ENCODE measurements at regions not wholly inside any gene's neighbourhood (a gene's known extent, or its start where the extent isn't known, plus 50 kb on each side); places are given as distances from the start of the nearest gene placed in this dataset.

- no peak for DNase-seq (ENCODE audit: low spot score)
These were observed 55.6 kb downstream of the MRPL32 start for GRCh38 chr7:42987648-42988214.

DNA sequence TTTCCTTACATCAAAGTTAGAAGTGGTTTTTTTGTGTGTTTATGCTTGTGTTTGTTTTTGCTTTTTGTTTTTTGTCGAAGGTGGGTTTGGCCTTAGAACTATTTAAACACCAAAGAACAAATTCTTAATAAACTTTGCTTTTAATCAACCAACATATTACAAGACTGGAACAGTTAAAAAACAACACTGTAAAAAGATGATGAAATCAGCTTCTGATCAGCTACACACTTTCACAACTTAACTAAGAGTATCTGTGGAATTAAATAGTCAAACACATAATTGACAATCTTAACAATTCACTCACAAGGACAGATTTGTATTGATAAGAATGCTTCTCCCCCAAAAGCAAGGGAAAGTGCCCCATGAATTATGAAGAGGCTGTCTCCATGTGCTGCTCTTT lies 58.8 kb downstream of the MRPL32 start:
- no peak for DNase-seq (ENCODE audit: low spot score)

GRCh38 chr7:42991913-42992591 lies 59.9 kb downstream of the MRPL32 start:
- DNase-seq (ENCODE audit: low spot score): no peak

DNA sequence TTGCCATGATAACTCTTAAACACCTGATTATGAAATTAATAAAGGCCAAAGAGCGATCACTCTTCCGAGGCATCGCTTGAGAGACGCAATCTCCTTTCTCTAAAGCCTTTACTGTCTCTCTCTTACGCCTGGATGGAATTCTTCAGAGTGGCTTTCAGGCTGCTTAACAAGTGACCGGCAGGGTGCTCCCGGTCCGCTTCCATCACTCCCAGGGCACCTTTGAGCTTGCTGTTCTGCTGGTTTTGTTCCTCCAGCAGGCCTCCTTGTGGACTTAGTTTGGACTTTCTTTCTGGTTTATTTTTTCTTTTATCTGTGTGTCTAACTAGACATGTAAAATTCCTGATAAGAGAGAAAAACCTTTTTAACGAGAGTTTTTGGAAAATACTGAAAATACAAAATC lies 60.9 kb downstream of the MRPL32 start:
- DNase-seq (ENCODE audit: low spot score): peak; percentile 20

DNA sequence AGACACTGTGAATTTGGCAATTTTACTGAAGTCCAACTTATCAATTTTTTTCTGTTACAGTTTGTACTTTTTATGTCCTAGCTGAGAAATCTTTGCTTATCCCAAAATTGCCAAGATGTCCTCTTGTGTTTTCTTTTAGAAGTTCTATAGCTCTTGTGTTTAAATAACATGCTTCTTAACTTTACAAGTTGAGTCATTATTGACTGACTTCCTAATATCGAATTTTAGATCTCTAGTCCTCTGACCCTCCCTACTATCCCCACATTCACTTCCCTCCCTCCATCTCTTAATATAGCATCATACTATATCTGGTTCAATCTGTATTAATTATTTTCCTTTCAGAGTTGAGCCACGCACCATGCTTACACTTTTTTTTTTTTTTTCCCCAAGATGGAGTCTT lies 61.9 kb downstream of the MRPL32 start:
- DNase-seq (ENCODE audit: low spot score): no peak

- no peak for DNase-seq (ENCODE audit: low spot score)
These were observed 65.4 kb downstream of the MRPL32 start for GRCh38 chr7:42997611-42998010.

DNA sequence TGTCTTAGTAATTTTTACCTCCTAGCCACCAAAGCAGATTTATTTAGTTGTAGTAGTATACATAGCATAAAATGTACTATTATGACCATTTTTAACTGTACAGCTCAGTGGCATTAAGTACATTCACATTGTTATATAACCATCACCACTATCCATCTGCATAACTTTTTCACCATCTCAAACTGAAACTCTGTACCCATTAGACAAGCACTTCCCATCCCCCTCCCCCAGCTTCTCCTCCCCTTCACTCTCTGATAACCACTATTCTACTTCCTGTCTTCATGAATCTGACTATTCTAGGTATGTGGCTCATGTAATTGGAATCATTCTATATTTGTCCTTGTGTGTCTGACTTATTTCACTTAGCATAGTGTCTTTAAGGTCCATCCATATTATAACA lies 71.9 kb downstream of the MRPL32 start:
- DNase-seq (ENCODE audit: low spot score): no peak

DNA sequence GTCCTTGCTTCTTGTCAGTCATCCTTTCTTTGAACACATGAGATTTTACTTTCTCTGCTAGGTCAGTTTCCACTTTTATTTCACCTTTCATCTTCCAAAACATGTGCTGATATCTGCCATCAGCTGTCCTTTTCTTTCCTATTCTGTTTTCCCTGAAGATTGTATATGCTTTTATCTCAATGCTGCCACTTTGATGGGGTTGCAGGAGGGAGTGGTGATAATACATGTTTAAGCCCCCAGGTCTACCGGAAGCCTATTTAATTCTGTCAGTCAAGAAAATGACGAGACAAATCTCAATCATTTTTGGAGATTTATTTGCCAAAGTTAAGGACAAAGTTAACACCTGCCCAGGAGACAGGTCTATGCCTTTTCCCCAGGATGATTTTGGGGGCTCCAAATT lies 73.8 kb downstream of the MRPL32 start:
- no peak for DNase-seq (ENCODE audit: low spot score)

DNA sequence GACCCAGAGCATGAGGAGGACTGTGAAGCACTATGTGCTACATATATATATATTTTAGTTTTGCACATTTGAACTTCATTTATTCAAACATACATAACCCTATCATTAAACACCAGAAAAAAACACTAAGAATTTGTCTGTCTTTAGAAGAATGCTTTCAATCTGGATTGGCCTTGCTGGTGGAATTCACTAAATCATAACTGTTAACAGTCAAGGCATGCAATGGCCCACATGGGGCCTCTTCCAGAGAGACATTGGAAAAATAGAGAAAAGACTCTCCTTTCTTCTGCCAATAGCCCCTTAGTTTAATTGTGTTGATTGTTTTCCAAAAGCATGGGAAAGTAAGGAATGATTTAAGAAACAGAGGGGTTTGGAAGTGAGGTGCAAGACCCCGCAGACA lies 77.9 kb downstream of the MRPL32 start:
- DNase-seq (ENCODE audit: low spot score): no peak

DNA sequence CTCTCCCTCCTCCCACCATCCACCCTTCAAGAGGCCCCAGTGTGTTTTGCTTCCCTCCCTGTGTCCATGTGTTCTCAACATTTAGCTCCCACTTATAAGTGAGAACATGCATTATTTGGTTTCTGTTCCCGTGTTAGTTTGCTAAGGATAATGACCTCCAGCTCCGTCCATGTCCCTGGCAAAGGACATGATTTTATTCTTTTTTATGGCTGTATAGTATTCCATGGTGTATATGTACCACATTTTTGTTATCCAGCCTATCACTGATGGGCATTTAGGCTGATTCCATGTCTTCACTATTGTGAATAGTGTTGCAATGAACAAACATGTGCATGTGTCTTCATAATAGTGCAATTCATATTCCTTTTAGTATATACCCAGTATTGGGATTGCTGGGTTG lies 79.7 kb downstream of the MRPL32 start:
- no peak for DNase-seq (ENCODE audit: low spot score)

DNA sequence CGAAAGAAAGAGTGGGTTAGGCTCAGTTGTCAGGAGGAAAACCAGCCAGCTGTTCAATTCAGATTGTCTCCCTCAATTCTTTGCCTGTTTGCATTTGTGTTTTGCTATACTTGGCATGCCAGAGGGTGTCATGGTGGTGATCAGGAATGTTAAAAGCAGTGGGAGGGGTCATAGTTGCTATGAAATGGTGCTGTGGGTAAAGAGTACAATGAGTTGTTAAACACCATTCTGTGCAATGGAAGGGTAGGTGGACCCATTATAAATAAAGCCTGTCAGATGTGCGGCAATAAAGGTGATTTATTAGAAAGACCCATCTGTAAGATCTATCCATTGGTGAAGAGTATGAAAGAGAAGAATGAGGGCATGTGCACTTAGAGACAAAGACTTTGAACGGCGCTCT lies 82.2 kb downstream of the MRPL32 start:
- DNase-seq (ENCODE audit: low spot score): no peak

- DNase-seq (ENCODE audit: low spot score): no peak
These were observed 83.1 kb downstream of the MRPL32 start for GRCh38 chr7:43015301-43015700.

DNA sequence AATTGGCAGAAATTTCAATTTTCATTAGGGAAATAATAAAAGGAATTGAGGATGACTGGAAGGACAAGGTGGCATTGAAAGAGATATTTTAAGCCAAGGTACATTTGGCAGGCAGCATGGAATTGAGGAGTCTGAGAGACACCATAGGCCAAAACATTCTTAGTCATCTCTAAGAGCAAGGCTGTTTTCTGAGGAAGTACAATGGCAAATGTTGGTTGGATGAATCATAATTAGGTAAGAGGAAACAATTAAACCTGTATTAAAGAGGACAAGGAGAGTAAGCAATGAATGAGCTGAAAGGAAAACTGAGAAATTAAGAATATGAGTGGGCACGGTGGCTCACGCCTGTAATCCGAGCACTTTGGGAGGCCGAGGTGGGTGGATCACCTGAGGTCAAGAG lies 86.3 kb downstream of the MRPL32 start:
- no peak for DNase-seq (ENCODE audit: low spot score)

DNA sequence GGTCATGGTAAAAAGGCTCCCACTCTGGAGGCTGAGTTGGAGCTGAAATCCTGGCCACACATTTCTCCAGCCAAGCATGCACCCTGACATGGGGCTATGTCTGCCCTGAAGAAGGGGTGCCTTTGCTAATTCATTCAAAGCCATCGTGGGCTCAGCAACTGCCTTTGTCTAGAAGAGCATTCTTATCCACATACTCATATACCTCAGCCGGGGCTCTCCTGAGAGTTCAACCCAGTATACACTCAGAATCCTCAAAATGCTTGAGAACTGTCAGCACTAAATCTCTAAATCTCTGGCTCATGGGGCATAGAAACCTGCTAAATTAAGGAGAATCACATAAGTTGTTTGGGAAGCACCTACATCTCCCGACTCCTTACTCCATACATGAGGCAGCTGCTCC lies 89.3 kb downstream of the MRPL32 start:
- DNase-seq (ENCODE audit: low spot score): no peak

- DNase-seq (ENCODE audit: low spot score): no peak
These were observed 89.8 kb downstream of the MRPL32 start for GRCh38 chr7:43022008-43022407.

GRCh38 chr7:43033369-43033768 lies 79.1 kb upstream of the HECW1 start:
- no peak for DNase-seq (ENCODE audit: low spot score)

GRCh38 chr7:43034535-43035002 lies 77.9 kb upstream of the HECW1 start:
- DNase-seq (ENCODE audit: low spot score): no peak

DNA sequence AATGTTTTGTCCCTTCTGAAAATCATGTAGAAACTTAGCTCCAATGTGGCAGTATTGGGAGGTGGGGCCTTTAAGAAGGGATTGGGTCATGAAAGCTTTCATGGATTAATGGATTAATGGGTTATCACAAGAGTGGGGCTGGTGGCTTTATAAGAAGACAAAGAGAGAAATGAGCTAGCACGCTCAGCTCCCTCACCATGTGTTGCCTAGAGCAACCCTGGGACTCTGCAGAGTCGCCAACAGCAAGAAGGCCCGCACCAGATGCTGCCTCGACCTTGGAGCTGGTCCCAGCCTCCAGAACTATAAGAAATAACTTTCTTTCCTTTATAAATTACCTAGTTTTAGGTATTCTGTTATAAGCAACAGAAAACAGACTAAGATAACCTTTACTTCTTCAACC lies 74.9 kb upstream of the HECW1 start:
- no peak for DNase-seq (ENCODE audit: low spot score)

- no peak for DNase-seq (ENCODE audit: low spot score)
These were observed 74.2 kb upstream of the HECW1 start for GRCh38 chr7:43038254-43038653.

DNA sequence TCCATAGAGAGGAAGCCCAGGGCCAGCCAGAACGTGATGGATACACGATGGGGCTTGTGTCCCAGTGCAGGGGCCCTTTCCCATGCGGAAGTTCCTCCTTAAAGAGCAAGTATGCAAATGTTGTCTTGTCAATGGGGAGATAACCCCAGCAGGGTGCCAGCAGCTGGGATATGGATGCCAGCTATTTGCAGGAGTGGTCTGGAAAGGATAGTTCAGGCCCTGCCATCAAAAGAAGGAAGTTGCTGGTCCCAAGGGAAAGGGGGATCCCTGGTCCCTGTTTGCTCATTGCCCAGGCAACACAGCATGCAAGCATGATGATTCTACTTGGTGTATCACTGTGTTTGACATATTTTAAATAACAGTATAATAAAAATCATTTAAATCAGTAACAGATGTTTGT lies 73.1 kb upstream of the HECW1 start:
- no peak for DNase-seq (ENCODE audit: low spot score)

- no peak for DNase-seq (ENCODE audit: low spot score)
These were observed 72.0 kb upstream of the HECW1 start for GRCh38 chr7:43040461-43040860.

DNA sequence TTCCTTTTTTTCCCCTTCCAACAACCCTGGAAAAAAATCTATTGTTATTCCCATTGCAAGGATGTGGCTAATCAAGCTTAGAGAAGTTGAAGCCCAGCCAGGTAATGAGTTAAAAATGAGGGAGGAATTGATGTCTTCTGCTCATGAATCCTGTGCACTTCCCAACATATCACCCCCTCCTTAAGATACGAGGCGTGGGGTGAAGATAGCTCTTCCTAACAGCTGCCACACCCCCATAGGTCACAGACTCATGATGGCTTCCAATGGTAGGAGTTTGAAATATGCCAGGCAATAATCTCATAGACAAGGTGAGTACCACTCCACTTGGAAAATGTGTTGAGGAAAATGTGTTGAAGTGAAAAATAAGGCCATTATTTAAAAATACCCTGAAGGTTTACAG lies 71.3 kb upstream of the HECW1 start:
- no peak for DNase-seq (ENCODE audit: low spot score)

- DNase-seq (ENCODE audit: low spot score): no peak
These were observed 70.7 kb upstream of the HECW1 start for GRCh38 chr7:43041724-43042123.

- DNase-seq (ENCODE audit: low spot score): no peak
These were observed 70.1 kb upstream of the HECW1 start for GRCh38 chr7:43042302-43042701.

Measured in HT-29 (cell line).